Transverse colon (tissue), 4 donors: ENCODE measurements at regions not wholly inside any gene's neighbourhood (a gene's known extent, or its start where the extent isn't known, plus 50 kb on each side); places are given as distances from the start of the nearest gene placed in this dataset.

ENCODE experiments used
- CTCF ChIP-seq, 5 experiments: fragments of 200-600 bp in 3 of 5; fragments of 450-650 bp in 2 of 5; sonication (generic) in 3 of 5; IDR thresholded peaks; 1 replicate in 2 of 5; 2 replicates in 3 of 5; pipeline ENCODE4 v1.5.1; 2016 to 2017; ENCODE audit warnings: antibody characterized with exemption in 5 of 5, inconsistent platforms in 3 of 5, mild to moderate bottlenecking in 2 of 5, moderate library complexity in 1 of 5
- EP300 ChIP-seq: sonication (generic); formaldehyde crosslinking; IDR thresholded peaks from one replicate; pipeline ENCODE4 v1.6.1; 2017; ENCODE audit warnings: antibody characterized with exemption, low read depth
- POLR2A ChIP-seq: fragments of 450-650 bp; IDR thresholded peaks from one replicate; pipeline ENCODE4 v1.6.1; 2016; ENCODE audit warnings: antibody characterized with exemption, mild to moderate bottlenecking, moderate library complexity
- POLR2AphosphoS5 ChIP-seq, 3 donors: sonication (generic); formaldehyde crosslinking; IDR thresholded peaks; one replicate each; pipeline ENCODE4 v1.6.1; 2016; ENCODE audit warnings: antibody characterized with exemption in 3 of 3

GRCh38 chr12:13702381-13702780 is 279.0 kb downstream of the GRIN2B start:
- TF ChIP-seq POLR2A = no peak
- TF ChIP-seq EP300 = no peak
- TF ChIP-seq CTCF (IDR thresholded peaks at IDR 0.05) = no peak
- TF ChIP-seq POLR2AphosphoS5 (IDR thresholded peaks at IDR 0.05) = no peak
